Immature natural killer cell (primary cell): ENCODE measurements at regions not wholly inside any gene's neighbourhood (a gene's known extent, or its start where the extent isn't known, plus 50 kb on each side); places are given as distances from the start of the nearest gene placed in this dataset.
A peak's percentile ranks its signal among the peaks of the same experiment; 100 is the strongest.
"Not testable (repeated sequence)": the region's sequence is repeated elsewhere in the genome, so short reads cannot be mapped to it uniquely, and the experiment has no call there.

Source experiments
- DNase-seq, 3 donors: peaks; one replicate each; pipeline ENCODE4 v3.0.0; 2022; ENCODE audit warnings: mixed read lengths in 1 of 3
- H3K27ac Mint-ChIP-seq, 6 donors: one replicate each; pipeline ENCODE4 v1.8.0; 2020; ENCODE audit warnings: mixed read lengths in 6 of 6, mild to moderate bottlenecking in 5 of 6, inconsistent platforms in 4 of 6, moderate library complexity in 3 of 6
- H3K27me3 Mint-ChIP-seq, 3 donors: one replicate each; pipeline ENCODE4 v1.8.0; 2020 to 2021; ENCODE audit warnings: low read depth in 3 of 3, mild to moderate bottlenecking in 3 of 3, mixed read lengths in 3 of 3, moderate library complexity in 3 of 3, inconsistent platforms in 1 of 3
- H3K36me3 Mint-ChIP-seq, 3 donors: one replicate each; pipeline ENCODE4 v1.8.0; 2020; ENCODE audit warnings: mixed read lengths in 3 of 3, inconsistent platforms in 2 of 3, mild to moderate bottlenecking in 2 of 3
- H3K4me1 Mint-ChIP-seq, 2 donors: one replicate each; pipeline ENCODE4 v1.8.0; 2020; ENCODE audit warnings: inconsistent platforms in 2 of 2, mild to moderate bottlenecking in 2 of 2, mixed read lengths in 2 of 2, moderate library complexity in 1 of 2
- H3K4me3 Mint-ChIP-seq, 5 donors: one replicate each; pipeline ENCODE4 v1.8.0; 2020; ENCODE audit warnings: mild to moderate bottlenecking in 5 of 5, mixed read lengths in 5 of 5, inconsistent platforms in 3 of 5, moderate library complexity in 3 of 5
- H3K9me3 Mint-ChIP-seq, 6 donors: one replicate each; pipeline ENCODE4 v1.8.0; 2020; ENCODE audit warnings: mild to moderate bottlenecking in 6 of 6, mixed read lengths in 6 of 6, inconsistent platforms in 4 of 6, moderate library complexity in 3 of 6

- Mint-ChIP-seq H3K27me3 (peaks cover 0 to 8% (median 3%) of the 10 kb centered on the region in 3 donors), H3K4me1 (peaks cover 6 to 7% of the 10 kb centered on the region in 2 donors), H3K27ac (no peak overlapping the region), H3K9me3 (no peaks in the 10 kb centered on the region), H3K36me3 (peaks cover 0 to 8% (median 0%) of the 10 kb centered on the region in 3 donors), H3K4me3 (no peak overlapping the region)
- DNase-seq = no peak
These were observed 607.9 kb downstream of the PTPRC start for GRCh38 chr1:199246716-199247115.

- Mint-ChIP-seq H3K9me3 (no peaks in the 10 kb centered on the region), H3K27ac (no peak overlapping the region), H3K36me3 (peaks cover 0 to 3% (median 0%) of the 10 kb centered on the region in 3 donors), H3K27me3 (peaks cover 0 to 8% (median 2%) of the 10 kb centered on the region in 3 donors), H3K4me1 (peaks cover 6 to 7% of the 10 kb centered on the region in 2 donors), H3K4me3 (no peak overlapping the region)
- DNase-seq = no peak
These were observed 609.1 kb downstream of the PTPRC start for GRCh38 chr1:199247891-199248290.

- H3K9me3 Mint-ChIP-seq, H3K27me3 Mint-ChIP-seq, H3K27ac Mint-ChIP-seq, H3K4me3 Mint-ChIP-seq, H3K4me1 Mint-ChIP-seq, DNase-seq: not testable (repeated sequence)
- peaks cover 0 to 23% (median 4%) of the 10 kb centered on the region in 3 donors for H3K36me3 Mint-ChIP-seq
These were observed 615.2 kb downstream of the PTPRC start for GRCh38 chr1:199254040-199254439.

- Mint-ChIP-seq H3K36me3 (peaks cover 0 to 16% (median 0%) of the 10 kb centered on the region in 3 donors), H3K9me3 (peaks cover 0 to 2% (median 0%) of the 10 kb centered on the region in 6 donors), H3K27me3 (peaks cover 2 to 4% (median 2%) of the 10 kb centered on the region in 3 donors), H3K4me1 (no peaks in the 10 kb centered on the region), H3K4me3 (no peak overlapping the region), H3K27ac (no peak overlapping the region)
- no peak for DNase-seq
These were observed 622.5 kb downstream of the PTPRC start for GRCh38 chr1:199261328-199261727.

- Mint-ChIP-seq H3K4me3 (no peak overlapping the region), H3K27me3 (peaks cover 0 to 2% (median 2%) of the 10 kb centered on the region in 3 donors), H3K27ac (no peak overlapping the region), H3K9me3 (no peaks in the 10 kb centered on the region), H3K36me3 (peaks cover 0 to 1% (median 0%) of the 10 kb centered on the region in 3 donors), H3K4me1 (no peaks in the 10 kb centered on the region)
- DNase-seq = no peak
These were observed 625.4 kb downstream of the PTPRC start for GRCh38 chr1:199264283-199264682.

- Mint-ChIP-seq H3K4me3 (no peak overlapping the region), H3K9me3 (no peaks in the 10 kb centered on the region), H3K27ac (no peak overlapping the region)
These were observed 626.1 kb downstream of the PTPRC start for GRCh38 chr1:199264911-199265310.

GRCh38 chr1:199265319-199265718 is 626.5 kb downstream of the PTPRC start:
- Mint-ChIP-seq H3K27me3 (peaks cover 0 to 2% (median 1%) of the 10 kb centered on the region in 3 donors), H3K9me3 (no peaks in the 10 kb centered on the region), H3K4me3 (no peak overlapping the region), H3K27ac (no peak overlapping the region), H3K4me1 (no peaks in the 10 kb centered on the region), H3K36me3 (peaks cover 0 to 3% (median 0%) of the 10 kb centered on the region in 3 donors)
- DNase-seq = no peak

More at GRCh38 chr1:199264911-199265310, 626.1 kb downstream of the PTPRC start:
- DNase-seq = no peak
- H3K36me3 Mint-ChIP-seq = no peaks in the 10 kb centered on the region
- no peaks in the 10 kb centered on the region for H3K4me1 Mint-ChIP-seq
- H3K27me3 Mint-ChIP-seq = peaks cover 0 to 2% (median 2%) of the 10 kb centered on the region in 3 donors

GRCh38 chr1:199269241-199269640 is 630.4 kb downstream of the PTPRC start:
- Mint-ChIP-seq H3K4me3 (no peak overlapping the region), H3K27me3 (no peaks in the 10 kb centered on the region), H3K4me1 (no peaks in the 10 kb centered on the region), H3K9me3 (no peaks in the 10 kb centered on the region), H3K36me3 (peaks cover 0 to 4% (median 0%) of the 10 kb centered on the region in 3 donors), H3K27ac (no peak overlapping the region)
- DNase-seq = no peak

GRCh38 chr1:199272139-199272544 is 633.3 kb downstream of the PTPRC start:
- Mint-ChIP-seq H3K4me1 (no peaks in the 10 kb centered on the region), H3K9me3 (no peaks in the 10 kb centered on the region), H3K27me3 (no peaks in the 10 kb centered on the region), H3K4me3 (no peak overlapping the region), H3K27ac (no peak overlapping the region), H3K36me3 (peaks cover 0 to 4% (median 0%) of the 10 kb centered on the region in 3 donors)
- DNase-seq = no peak

- no peak for DNase-seq
- peaks cover 0 to 4% (median 0%) of the 10 kb centered on the region in 3 donors for H3K36me3 Mint-ChIP-seq
- H3K9me3 Mint-ChIP-seq = no peaks in the 10 kb centered on the region
- H3K27me3 Mint-ChIP-seq = no peaks in the 10 kb centered on the region
- no peaks in the 10 kb centered on the region for H3K4me1 Mint-ChIP-seq
- H3K4me3 Mint-ChIP-seq = no peak overlapping the region
- no peak overlapping the region for H3K27ac Mint-ChIP-seq
These were observed 633.8 kb downstream of the PTPRC start for GRCh38 chr1:199272628-199273086.

GRCh38 chr1:199273837-199274379 is 635.1 kb downstream of the PTPRC start:
- no peak overlapping the region for H3K4me3 Mint-ChIP-seq
- no peaks in the 10 kb centered on the region for H3K9me3 Mint-ChIP-seq
- no peaks in the 10 kb centered on the region for H3K4me1 Mint-ChIP-seq
- H3K36me3 Mint-ChIP-seq = peaks cover 0 to 4% (median 0%) of the 10 kb centered on the region in 3 donors
- no peaks in the 10 kb centered on the region for H3K27me3 Mint-ChIP-seq
- DNase-seq = no peak
- H3K27ac Mint-ChIP-seq = no peak overlapping the region

GRCh38 chr1:199279067-199279466 is 640.2 kb downstream of the PTPRC start:
- no peak for DNase-seq
- H3K4me3 Mint-ChIP-seq = no peak overlapping the region
- H3K9me3 Mint-ChIP-seq = no peaks in the 10 kb centered on the region
- no peaks in the 10 kb centered on the region for H3K36me3 Mint-ChIP-seq
- H3K27me3 Mint-ChIP-seq = no peaks in the 10 kb centered on the region
- peaks cover 15 to 19% of the 10 kb centered on the region in 2 donors for H3K4me1 Mint-ChIP-seq
- no peak overlapping the region for H3K27ac Mint-ChIP-seq

GRCh38 chr1:199279872-199280645 is 641.2 kb downstream of the PTPRC start:
- Mint-ChIP-seq H3K4me1 (peaks cover 15 to 24% of the 10 kb centered on the region in 2 donors), H3K27ac (no peak overlapping the region), H3K4me3 (no peak overlapping the region), H3K27me3 (no peaks in the 10 kb centered on the region), H3K36me3 (no peaks in the 10 kb centered on the region), H3K9me3 (no peaks in the 10 kb centered on the region)
- no peak for DNase-seq

GRCh38 chr1:199282751-199283305 is 644.0 kb downstream of the PTPRC start:
- H3K36me3 Mint-ChIP-seq = no peaks in the 10 kb centered on the region
- DNase-seq = peak in 1 of 3 donors; percentile 0
- no peak overlapping the region for H3K27ac Mint-ChIP-seq
- no peaks in the 10 kb centered on the region for H3K9me3 Mint-ChIP-seq
- H3K27me3 Mint-ChIP-seq = peaks cover 0 to 2% (median 0%) of the 10 kb centered on the region in 3 donors
- peaks cover 15 to 24% of the 10 kb centered on the region in 2 donors for H3K4me1 Mint-ChIP-seq
- H3K4me3 Mint-ChIP-seq = peak overlapping the region in 2 of 5 donors; percentile 9 to 18
